ENCODE measurements at regions not wholly inside any gene's neighbourhood (a gene's known extent, or its start where the extent isn't known, plus 50 kb on each side); places are given as distances from the start of the nearest gene placed in this dataset.

GRCh38 chr9:124183772-124184171 is 74.0 kb upstream of the NEK6 start:
- Histone ChIP-seq H3K9me2 (replicated peaks; ENCODE audit: low read depth, low read length) (no peaks in the 10 kb centered on the region), H3K36me3 (ENCODE audit: insufficient read depth, low read length) (no peaks in the 10 kb centered on the region), H4K20me1 (ENCODE audit: insufficient read depth, low read length, poor library complexity, severe bottlenecking) (no peaks in the 10 kb centered on the region), H3K27me3 (ENCODE audit: insufficient read depth, low read length, poor library complexity, severe bottlenecking) (no peaks in the 10 kb centered on the region), H3K79me2 (ENCODE audit: insufficient read depth, low read length) (no peaks in the 10 kb centered on the region), H3K9me3 (ENCODE audit: insufficient read depth, low read depth, low read length) (no peaks in the 10 kb centered on the region), H3K4me2 (ENCODE audit: low read depth, low read length, poor library complexity, severe bottlenecking) (no peak overlapping the region), H3K9ac (ENCODE audit: low read depth, low read length, poor library complexity, severe bottlenecking) (no peak overlapping the region), H3K4me1 (ENCODE audit: insufficient read depth, low read length, poor library complexity, severe bottlenecking) (no peaks in the 10 kb centered on the region), H3F3A (ENCODE audit: low read depth) (no peaks in the 10 kb centered on the region), H2AFZ (ENCODE audit: low read length) (no peak overlapping the region), H3K4me3 (ENCODE audit: low read length, poor library complexity, severe bottlenecking) (no peak overlapping the region)
- TF ChIP-seq CTCF (conservative IDR thresholded peaks at IDR 0.05; ENCODE audit: low read length): no peak
- no peak for TF ChIP-seq EZH2phosphoT487 (IDR thresholded peaks at IDR 0.05; ENCODE audit: borderline replicate concordance)

GRCh38 chr9:124185413-124185812 is 72.3 kb upstream of the NEK6 start:
- no peaks in the 10 kb centered on the region for H4K20me1 ChIP-seq (ENCODE audit: insufficient read depth, low read length, poor library complexity, severe bottlenecking)
- no peak overlapping the region for H2AFZ ChIP-seq (ENCODE audit: low read length)
- H3K36me3 ChIP-seq (ENCODE audit: insufficient read depth, low read length): no peaks in the 10 kb centered on the region
- H3K4me1 ChIP-seq (ENCODE audit: insufficient read depth, low read length, poor library complexity, severe bottlenecking): no peaks in the 10 kb centered on the region
- H3K9me2 ChIP-seq (replicated peaks; ENCODE audit: low read depth, low read length): no peaks in the 10 kb centered on the region
- H3K9me3 ChIP-seq (ENCODE audit: insufficient read depth, low read depth, low read length): no peaks in the 10 kb centered on the region
- H3K79me2 ChIP-seq (ENCODE audit: insufficient read depth, low read length): no peaks in the 10 kb centered on the region
- H3K4me2 ChIP-seq (ENCODE audit: low read depth, low read length, poor library complexity, severe bottlenecking): no peak overlapping the region
- no peak overlapping the region for H3K9ac ChIP-seq (ENCODE audit: low read depth, low read length, poor library complexity, severe bottlenecking)
- no peak overlapping the region for H3K4me3 ChIP-seq (ENCODE audit: low read length, poor library complexity, severe bottlenecking)
- TF ChIP-seq CTCF (conservative IDR thresholded peaks at IDR 0.05; ENCODE audit: low read length) (no peak), EZH2phosphoT487 (IDR thresholded peaks at IDR 0.05; ENCODE audit: borderline replicate concordance) (no peak)
- H3F3A ChIP-seq (ENCODE audit: low read depth): no peaks in the 10 kb centered on the region
- no peaks in the 10 kb centered on the region for H3K27me3 ChIP-seq (ENCODE audit: insufficient read depth, low read length, poor library complexity, severe bottlenecking)

GRCh38 chr9:124187311-124187710 is 70.4 kb upstream of the NEK6 start:
- Histone ChIP-seq H3K4me1 (ENCODE audit: insufficient read depth, low read length, poor library complexity, severe bottlenecking) (no peaks in the 10 kb centered on the region), H3K9ac (ENCODE audit: low read depth, low read length, poor library complexity, severe bottlenecking) (no peak overlapping the region), H3K27me3 (ENCODE audit: insufficient read depth, low read length, poor library complexity, severe bottlenecking) (no peaks in the 10 kb centered on the region), H3K9me3 (ENCODE audit: insufficient read depth, low read depth, low read length) (no peaks in the 10 kb centered on the region), H2AFZ (ENCODE audit: low read length) (no peak overlapping the region), H3K4me2 (ENCODE audit: low read depth, low read length, poor library complexity, severe bottlenecking) (no peak overlapping the region), H3K36me3 (ENCODE audit: insufficient read depth, low read length) (no peaks in the 10 kb centered on the region), H4K20me1 (ENCODE audit: insufficient read depth, low read length, poor library complexity, severe bottlenecking) (no peaks in the 10 kb centered on the region), H3K9me2 (replicated peaks; ENCODE audit: low read depth, low read length) (no peaks in the 10 kb centered on the region), H3F3A (ENCODE audit: low read depth) (no peaks in the 10 kb centered on the region), H3K79me2 (ENCODE audit: insufficient read depth, low read length) (no peaks in the 10 kb centered on the region), H3K4me3 (ENCODE audit: low read length, poor library complexity, severe bottlenecking) (no peak overlapping the region)
- TF ChIP-seq EZH2phosphoT487 (IDR thresholded peaks at IDR 0.05; ENCODE audit: borderline replicate concordance) (no peak), CTCF (conservative IDR thresholded peaks at IDR 0.05; ENCODE audit: low read length) (no peak)
